GM18868 (cell line): ENCODE measurements at regions not wholly inside any gene's neighbourhood (a gene's known extent, or its start where the extent isn't known, plus 50 kb on each side); places are given as distances from the start of the nearest gene placed in this dataset.

Experiments used
- ATAC-seq: cut with Tn5 transposase; IDR thresholded peaks from one replicate; pipeline ENCODE4 v1.9.1; 2021; ENCODE audit warnings: mild to moderate bottlenecking, moderate library complexity; ENCODE audit not compliant: unreplicated experiment

DNA sequence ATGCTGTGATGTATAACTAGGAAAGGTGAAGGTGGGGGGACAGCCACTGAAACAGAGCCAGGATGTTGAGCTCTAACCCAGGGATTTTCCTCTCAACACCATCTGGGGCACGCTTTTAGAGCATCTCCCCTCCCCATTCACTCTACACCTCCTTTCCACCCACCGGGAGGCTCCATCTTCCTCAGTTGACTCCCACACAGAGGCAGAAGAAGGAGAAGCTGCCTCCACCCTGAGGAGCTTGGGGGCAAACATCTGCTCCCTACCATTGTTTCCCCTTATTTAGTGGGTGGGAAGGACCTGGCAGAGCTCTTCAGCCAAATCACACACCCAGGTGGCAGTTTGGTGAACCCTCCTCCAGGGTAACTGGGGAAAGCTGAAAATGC is 50.0 kb upstream of the ADA2 start:
- no peak for ATAC-seq
